ENCODE measurements at regions not wholly inside any gene's neighbourhood (a gene's known extent, or its start where the extent isn't known, plus 50 kb on each side); places are given as distances from the start of the nearest gene placed in this dataset.

GRCh38 chr4:81577392-81577791 lies 105.7 kb upstream of the RASGEF1B start:
- DNase-seq: no peak

- DNase-seq: no peak
These were observed 103.3 kb upstream of the RASGEF1B start for GRCh38 chr4:81574991-81575390.

- no peak for DNase-seq
These were observed 102.1 kb upstream of the RASGEF1B start for GRCh38 chr4:81573840-81574239.

GRCh38 chr4:81572402-81572801 lies 100.7 kb upstream of the RASGEF1B start:
- DNase-seq: no peak

GRCh38 chr4:81571105-81571504 lies 99.4 kb upstream of the RASGEF1B start:
- DNase-seq: no peak

GRCh38 chr4:81566161-81566591 lies 94.5 kb upstream of the RASGEF1B start:
- peak; percentile 53 for DNase-seq

- peak; percentile 58 for DNase-seq
These were observed 93.6 kb upstream of the RASGEF1B start for GRCh38 chr4:81565142-81565870.

- DNase-seq: no peak
These were observed 92.3 kb upstream of the RASGEF1B start for GRCh38 chr4:81564025-81564424.

GRCh38 chr4:81562093-81562492 lies 90.4 kb upstream of the RASGEF1B start:
- peak; percentile 86 for DNase-seq

- DNase-seq: no peak
These were observed 85.6 kb upstream of the RASGEF1B start for GRCh38 chr4:81557306-81557705.

GRCh38 chr4:81555489-81555888 lies 83.8 kb upstream of the RASGEF1B start:
- DNase-seq: no peak

GRCh38 chr4:81552086-81552485 lies 80.4 kb upstream of the RASGEF1B start:
- DNase-seq: no peak

GRCh38 chr4:81550388-81550859 lies 78.7 kb upstream of the RASGEF1B start:
- DNase-seq: no peak

GRCh38 chr4:81549984-81550383 lies 78.3 kb upstream of the RASGEF1B start:
- no peak for DNase-seq

- DNase-seq: no peak
These were observed 75.1 kb upstream of the RASGEF1B start for GRCh38 chr4:81546777-81547176.

GRCh38 chr4:81541161-81541945 lies 69.6 kb upstream of the RASGEF1B start:
- no peak for DNase-seq

- DNase-seq: no peak
These were observed 67.2 kb upstream of the RASGEF1B start for GRCh38 chr4:81538716-81539427.

GRCh38 chr4:81531410-81531809 lies 59.7 kb upstream of the RASGEF1B start:
- no peak for DNase-seq

- DNase-seq: no peak
These were observed 57.3 kb upstream of the RASGEF1B start for GRCh38 chr4:81528979-81529378.

GRCh38 chr4:81528200-81528599 lies 56.5 kb upstream of the RASGEF1B start:
- DNase-seq: no peak

GRCh38 chr4:81527709-81528108 lies 56.0 kb upstream of the RASGEF1B start:
- DNase-seq: no peak

- no peak for DNase-seq
These were observed 55.4 kb upstream of the RASGEF1B start for GRCh38 chr4:81527115-81527514.

- no peak for DNase-seq
These were observed 55.0 kb upstream of the RASGEF1B start for GRCh38 chr4:81526706-81527105.
